K562 (cell line): ENCODE measurements at regions not wholly inside any gene's neighbourhood (a gene's known extent, or its start where the extent isn't known, plus 50 kb on each side); places are given as distances from the start of the nearest gene placed in this dataset.

Source experiments
- ATAC-seq: fragments of 200-7000 bp; cut with Tn5 transposase; 3 replicates; pipeline ENCODE4 v1.9.1; 2020; ENCODE audit warnings: moderate library complexity
- BruUV-seq: library from RNA; stranded (reverse); fragments of 400-500 nt; replicated peaks from 2 replicates; lab custom pipeline; 2021; lab: Mats Ljungman, UMichigan
- CTCF ChIA-PET: fragments of 300-600 bp; formaldehyde crosslinking; extraction: SDS; loops from one replicate; lab custom pipeline; 2021; ENCODE audit warnings: low intra/inter-chr PET ratio; lab: Yijun Ruan, JAX
- POLR2A ChIA-PET: fragments of 300-600, 350-650 bp; sonication (Branson Sonifier 250); formaldehyde crosslinking; extraction: SDS; loops from one replicate; lab custom pipeline; 2021; ENCODE audit warnings: antibody characterized with exemption, inconsistent platforms; lab: Yijun Ruan, JAX
- DNase-seq, 4 experiments: peaks; one replicate each; pipeline versions ENCODE4 v3.0.0 to v3.0.0-alpha.2; 2011 to 2018; ENCODE audit warnings: low spot score in 3 of 4, mixed read lengths in 3 of 4; ENCODE audit errors: extremely low read depth in 1 of 4
- FAIRE-seq: peaks from 2 replicates; lab custom pipeline; 2011; peaks lifted over from hg19 to GRCh38; lab: Jason Lieb, UNC
- H2AFZ ChIP-seq: 2 replicates; pipeline ENCODE4 v1.6.0; 2011; ENCODE audit warnings: low read depth, low read length, control low read depth, inconsistent platforms
- H3K27ac ChIP-seq: fragments of 200-600 bp; 3 replicates; pipeline ENCODE4 v1.8.0; 2011; ENCODE audit warnings: low read depth, mild to moderate bottlenecking, control low read depth, inconsistent platforms, low read length, moderate library complexity, mixed read lengths; ENCODE audit errors: extremely low read depth
- H3K27me3 ChIP-seq, 2 experiments: fragments of 300-600 bp in 1 of 2; 2 replicates in 1 of 2; 3 replicates in 1 of 2; pipeline versions ENCODE4 v1.6.0 to v1.8.0; 2011; ENCODE audit warnings: inconsistent platforms in 2 of 2, low read length in 2 of 2, mild to moderate bottlenecking in 1 of 2, mixed read lengths in 1 of 2, moderate library complexity in 1 of 2; ENCODE audit not compliant: control insufficient read depth in 2 of 2, insufficient read depth in 2 of 2
- H3K36me3 ChIP-seq: fragments of 300-600 bp; 3 replicates; pipeline ENCODE4 v1.8.0; 2011; ENCODE audit warnings: mild to moderate bottlenecking, low read length, inconsistent platforms; ENCODE audit not compliant: control insufficient read depth, insufficient read depth
- H3K4me1 ChIP-seq, 2 experiments: fragments of 200-600 bp in 1 of 2; replicated peaks in 1 of 2; 2 replicates in 1 of 2; 3 replicates in 1 of 2; pipeline versions ENCODE4 v1.5.1 to v1.8.0; 2011; ENCODE audit warnings: inconsistent platforms in 2 of 2, low read length in 2 of 2, mild to moderate bottlenecking in 1 of 2, mixed read lengths in 1 of 2, moderate library complexity in 1 of 2; ENCODE audit not compliant: control insufficient read depth in 2 of 2, insufficient read depth in 2 of 2
- H3K4me2 ChIP-seq: 2 replicates; pipeline ENCODE4 v1.6.1; 2011; ENCODE audit warnings: low read length, control low read depth, inconsistent platforms, mixed read lengths; ENCODE audit not compliant: insufficient read depth
- H3K4me3 ChIP-seq: fragments of 200-600 bp; sonication (generic), shearing (Covaris generic); 2 replicates; pipeline ENCODE4 v1.5.1; 2016; ENCODE audit warnings: control low read depth, inconsistent platforms
- H3K79me2 ChIP-seq: fragments of 200-600 bp; 3 replicates; pipeline ENCODE4 v1.8.0; 2011; ENCODE audit warnings: low read length, inconsistent platforms; ENCODE audit not compliant: control insufficient read depth, insufficient read depth
- H3K9ac ChIP-seq, 2 experiments: 2 replicates each; pipeline versions ENCODE4 v1.6.0 to v1.6.1; 2011; ENCODE audit warnings: low read depth in 2 of 2, low read length in 2 of 2, control low read depth in 1 of 2, inconsistent platforms in 1 of 2, mild to moderate bottlenecking in 1 of 2, mixed read lengths in 1 of 2; ENCODE audit not compliant: insufficient read depth in 1 of 2
- H3K9me1 ChIP-seq: one replicate; pipeline ENCODE4 v1.6.0; 2011; ENCODE audit warnings: inconsistent platforms, mild to moderate bottlenecking, low read length, moderate library complexity; ENCODE audit not compliant: control insufficient read depth, insufficient read depth
- H3K9me3 ChIP-seq: replicated peaks from 2 replicates; pipeline ENCODE4 v1.5.1; 2011; ENCODE audit warnings: low read depth, low read length, inconsistent platforms; ENCODE audit not compliant: control insufficient read depth, insufficient read depth
- H4K20me1 ChIP-seq: replicated peaks from 2 replicates; pipeline ENCODE4 v1.6.1; 2011; ENCODE audit warnings: low read length, inconsistent platforms, mixed read lengths; ENCODE audit not compliant: control insufficient read depth, insufficient read depth
- ARID3B ChIP-seq: fragments of 250-450 bp; sonication (Bioruptor Pico); IDR thresholded peaks from 2 replicates; pipeline ENCODE4 v1.4.0; 2020; ENCODE audit warnings: borderline replicate concordance
- NFIC ChIP-seq: fragments of 450-650 bp; IDR thresholded peaks from 2 replicates; pipeline ENCODE4 v1.6.1; 2017; ENCODE audit warnings: mild to moderate bottlenecking, inconsistent platforms
- RCOR1 ChIP-seq, 2 experiments: IDR thresholded peaks; 2 replicates each; pipeline ENCODE4 v1.6.1; 2012; ENCODE audit warnings: low read depth in 2 of 2, low read length in 2 of 2, borderline replicate concordance in 1 of 2, improper control_type of control experiment in 1 of 2
- SMAD3 ChIP-seq: fragments of 450-650 bp; formaldehyde crosslinking; conservative IDR thresholded peaks from 2 replicates; pipeline ENCODE4 v1.4.0; 2020; ENCODE audit warnings: mild to moderate bottlenecking
- STAT6 ChIP-seq: sonication (generic); formaldehyde crosslinking; IDR thresholded peaks from 2 replicates; pipeline ENCODE4 v1.8.1; 2023; ENCODE audit warnings: mild to moderate bottlenecking, missing genetic modification reagents
- WGBS: fragments of 100-300 bp; shearing (Covaris generic); methylation state at CpG from one replicate; pipeline ENCODE4 v1.1.6; 2016; ENCODE audit warnings: low coverage, mixed read lengths; ENCODE audit not compliant: insufficient coverage; ENCODE audit errors: missing lambda C conversion rate; 5-methylcytosine and 5-hydroxymethylcytosine counted together
- in situ Hi-C: fragments of 300-500 bp; cut with MboI; formaldehyde crosslinking; loops from 4 replicates; pipeline ENCODE4 v1.15.0; 2018; ENCODE audit warnings: inconsistent platforms, mixed read lengths
- intact Hi-C: fragments of 100-400 bp; cut with micrococcal nuclease; formaldehyde crosslinking; loops from 2 replicates; pipeline ENCODE4 v1.14.2; 2022

- TF ChIP-seq SMAD3, result no peak
- TF ChIP-seq ARID3B (CRISPR knock-in tag), result no peak
- TF ChIP-seq STAT6 (CRISPR knock-in tag), result no peak
- TF ChIP-seq, all 486 proteins: peak for 0
Measured at GRCh38 chr13:34201050-34201913, 383.3 kb downstream of the RFC3 start (continued).

- DNase-seq (no peak), FAIRE-seq (no peak), ATAC-seq (no peak)
- Histone ChIP-seq H3K9me3 (no peaks in the 10 kb centered on the region), H4K20me1 (no peaks in the 10 kb centered on the region), H3K27ac (no peak overlapping the region), H3K36me3 (no peaks in the 10 kb centered on the region), H3K9me1 (no peaks in the 10 kb centered on the region), H3K27me3 (no peaks in the 10 kb centered on the region), H3K4me3 (no peak overlapping the region), H3K4me1 (no peaks in the 10 kb centered on the region), H3K79me2 (no peaks in the 10 kb centered on the region), H3K9ac (no peak overlapping the region), H3K4me2 (no peak overlapping the region), H2AFZ (no peak overlapping the region)
- 0% methylated on average over 4 of the region's 4 CpGs for WGBS
- ChIA-PET CTCF (no interaction called here), POLR2A (no interaction called here)
- intact Hi-C loops, result no loop called here
- in situ Hi-C loops, result no loop called here
- TF ChIP-seq RCOR1 (IDR thresholded peaks at IDR 0.05; ENCODE audit: borderline replicate concordance in 1 of 2, low read depth in 2 of 2, low read length in 2 of 2) (no peak), NFIC (no peak)
- BruUV-seq, result no TSS peak
Measured at GRCh38 chr13:34207334-34207733, 389.4 kb downstream of the RFC3 start.
